ENCODE measurements at regions not wholly inside any gene's neighbourhood (a gene's known extent, or its start where the extent isn't known, plus 50 kb on each side); places are given as distances from the start of the nearest gene placed in this dataset.
A peak's percentile ranks its signal among the peaks of the same experiment; 100 is the strongest.

DNA sequence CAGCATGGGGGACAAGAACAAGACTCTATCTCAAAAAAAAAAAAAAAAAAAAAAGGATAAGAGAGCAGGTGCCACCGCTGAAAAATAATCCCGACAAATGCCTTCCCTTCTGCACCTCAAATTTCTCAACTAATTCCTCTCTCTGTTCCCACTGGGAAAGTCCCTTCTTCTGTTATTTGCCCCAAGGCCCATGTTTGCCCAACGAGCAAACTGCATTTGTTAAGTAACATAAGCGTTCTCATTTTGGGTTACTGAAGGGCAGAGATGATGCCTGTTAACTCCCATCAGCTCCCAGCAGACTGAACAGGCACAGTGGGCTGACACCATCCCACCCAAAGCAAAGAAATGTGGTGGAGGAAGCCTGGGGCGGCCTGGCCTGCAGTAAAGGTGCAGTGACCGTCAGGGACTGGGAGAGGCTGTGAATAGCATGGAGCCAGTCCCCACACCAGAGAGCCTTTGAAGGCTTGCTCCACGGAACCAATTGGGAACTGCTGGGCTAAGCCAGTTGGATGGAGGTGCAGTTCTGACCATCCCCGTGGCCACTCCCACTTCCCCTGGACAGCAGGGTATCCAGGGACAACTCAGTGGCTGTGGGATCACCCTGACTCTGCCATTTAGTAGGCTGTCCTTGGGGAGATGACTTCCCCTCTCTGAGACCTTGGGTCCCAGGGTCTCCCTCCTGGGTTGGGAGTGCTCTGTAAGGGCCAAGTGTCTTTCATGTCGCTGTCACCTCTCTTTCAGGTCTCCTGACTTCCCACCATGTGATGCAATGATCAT is 149.7 kb upstream of the IER5L start:
- intact Hi-C loops (cut with DNase I; ENCODE audit: low total_unique reads), result loop anchor here (10.0 kb wide), 1 partner anchor 63 kb away; no protein-coding TSS in a partner anchor
- Histone ChIP-seq H3K27ac (peak overlapping the region in 1 of 5 donors; percentile 47), H3K9me3 (peaks cover 0 to 12% (median 8%) of the 10 kb centered on the region in 4 donors), H3K4me3 (no peak overlapping the region), H3K27me3 (no peaks in the 10 kb centered on the region), H3K36me3 (no peaks in the 10 kb centered on the region), H3K4me1 (peaks cover 0 to 37% (median 18%) of the 10 kb centered on the region in 4 donors)
- no peak for DNase-seq
- WGBS, 5 donors, result 59 to 69% (median 65%) methylated on average over 8 to 9 of the region's 9 CpGs
- TF ChIP-seq, protein P1, sequence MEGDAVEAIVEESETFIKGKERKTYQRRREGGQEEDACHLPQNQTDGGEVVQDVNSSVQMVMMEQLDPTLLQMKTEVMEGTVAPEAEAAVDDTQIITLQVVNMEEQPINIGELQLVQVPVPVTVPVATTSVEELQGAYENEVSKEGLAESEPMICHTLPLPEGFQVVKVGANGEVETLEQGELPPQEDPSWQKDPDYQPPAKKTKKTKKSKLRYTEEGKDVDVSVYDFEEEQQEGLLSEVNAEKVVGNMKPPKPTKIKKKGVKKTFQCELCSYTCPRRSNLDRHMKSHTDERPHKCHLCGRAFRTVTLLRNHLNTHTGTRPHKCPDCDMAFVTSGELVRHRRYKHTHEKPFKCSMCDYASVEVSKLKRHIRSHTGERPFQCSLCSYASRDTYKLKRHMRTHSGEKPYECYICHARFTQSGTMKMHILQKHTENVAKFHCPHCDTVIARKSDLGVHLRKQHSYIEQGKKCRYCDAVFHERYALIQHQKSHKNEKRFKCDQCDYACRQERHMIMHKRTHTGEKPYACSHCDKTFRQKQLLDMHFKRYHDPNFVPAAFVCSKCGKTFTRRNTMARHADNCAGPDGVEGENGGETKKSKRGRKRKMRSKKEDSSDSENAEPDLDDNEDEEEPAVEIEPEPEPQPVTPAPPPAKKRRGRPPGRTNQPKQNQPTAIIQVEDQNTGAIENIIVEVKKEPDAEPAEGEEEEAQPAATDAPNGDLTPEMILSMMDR (IDR thresholded peaks at IDR 0.05), result no peak
- TF ChIP-seq EP300 (IDR thresholded peaks at IDR 0.05) (no peak), POLR2A (IDR thresholded peaks at IDR 0.05) (no peak), POLR2AphosphoS5 (IDR thresholded peaks at IDR 0.05) (no peak)

DNA sequence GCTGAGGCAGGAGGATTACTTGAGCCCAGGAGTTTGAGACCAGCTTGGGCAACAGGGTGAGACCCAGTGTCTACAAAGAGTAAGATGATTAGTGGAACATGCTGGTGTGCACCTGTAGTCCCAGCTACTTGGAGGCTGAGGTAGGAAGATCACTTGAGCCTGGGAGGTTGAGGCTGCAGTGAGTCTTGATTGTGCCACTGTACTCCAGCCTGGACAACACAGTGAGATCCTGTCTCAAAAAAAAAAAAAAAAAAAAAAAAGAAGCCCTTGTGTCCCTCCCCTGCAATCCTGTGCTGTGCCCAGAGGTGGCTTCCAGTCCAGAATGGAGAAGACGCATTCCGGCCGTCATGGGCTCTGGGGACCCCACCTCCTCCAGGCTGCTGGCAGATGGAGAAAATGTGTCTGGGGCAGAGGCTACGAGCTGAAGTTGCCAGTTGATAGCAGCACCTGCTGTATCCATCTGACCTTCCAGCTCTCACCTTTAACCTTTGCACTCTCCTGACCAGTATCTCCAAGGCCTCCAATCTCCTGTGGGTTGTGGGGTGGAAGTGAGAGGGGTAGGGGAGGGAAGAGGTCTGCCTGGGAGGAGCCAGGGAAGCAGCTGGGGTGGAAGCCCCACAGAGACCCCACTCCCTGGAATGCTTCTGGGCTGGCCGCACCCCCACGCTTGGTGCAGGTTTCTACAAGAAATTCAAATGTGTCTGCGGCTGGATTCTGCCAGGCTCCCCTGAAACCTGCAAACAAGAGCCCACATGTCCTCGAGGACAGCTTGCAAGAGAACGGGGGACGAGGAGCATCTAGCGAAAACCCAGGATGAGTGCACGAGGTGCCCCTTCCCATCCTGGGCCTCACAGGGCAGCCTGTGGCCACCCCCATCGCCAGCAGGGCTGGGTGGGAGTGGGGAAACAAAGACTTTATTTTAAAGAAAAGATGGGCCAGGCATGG is 148.3 kb upstream of the IER5L start:
- Histone ChIP-seq H3K36me3 (no peaks in the 10 kb centered on the region), H3K27me3 (no peaks in the 10 kb centered on the region), H3K4me1 (peaks cover 5 to 48% (median 26%) of the 10 kb centered on the region in 4 donors), H3K9me3 (peaks cover 0 to 12% (median 7%) of the 10 kb centered on the region in 4 donors), H3K4me3 (no peak overlapping the region), H3K27ac (no peak overlapping the region)
- 90 to 96% (median 91%) methylated on average over 13 of the region's 13 CpGs for WGBS, 5 donors
- no peak for TF ChIP-seq EP300 (IDR thresholded peaks at IDR 0.05)
- TF ChIP-seq, protein P1 (IDR thresholded peaks at IDR 0.05), result no peak
- intact Hi-C loops (cut with DNase I; ENCODE audit: low total_unique reads), result loop anchor here (10.0 kb wide), 1 partner anchor 62 kb away; no protein-coding TSS in a partner anchor
- no peak for DNase-seq

DNA sequence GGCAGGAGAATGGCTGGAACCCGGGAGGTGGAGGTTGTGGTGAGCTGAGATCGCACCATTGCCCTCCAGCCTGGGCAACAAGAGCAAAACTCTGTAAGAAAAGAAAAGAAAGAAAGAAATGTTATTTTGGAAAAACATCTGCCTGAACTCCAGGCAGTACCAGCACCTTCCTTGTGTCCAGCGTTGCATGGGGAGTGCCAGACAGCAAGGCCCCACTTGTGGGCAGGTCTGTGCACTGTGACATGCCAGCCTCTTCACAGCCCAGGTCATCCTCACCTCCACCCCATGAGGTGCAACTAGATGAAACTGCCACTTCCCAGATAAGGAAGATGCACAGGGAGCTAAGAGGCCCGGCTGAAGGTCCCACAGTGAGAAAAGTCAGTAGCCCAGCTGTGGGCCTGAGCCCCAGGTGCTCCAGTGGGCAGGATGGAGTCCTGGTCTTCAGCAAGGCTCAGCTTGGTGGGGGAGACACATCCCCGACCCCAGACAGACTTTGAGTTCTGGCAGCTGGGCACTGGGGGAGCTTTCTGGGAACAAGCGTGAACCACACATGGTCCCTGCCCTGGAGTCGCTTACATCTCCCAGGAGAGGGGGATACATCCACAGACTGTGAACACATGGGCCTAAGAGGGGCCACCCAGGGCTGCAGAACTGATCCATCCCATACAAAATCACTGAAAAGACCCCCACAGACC is 146.9 kb upstream of the IER5L start:
- no peak for DNase-seq
- no peaks in the 10 kb centered on the region for H3K9me3 ChIP-seq
- H3K4me3 ChIP-seq, result no peak overlapping the region
- H3K36me3 ChIP-seq, result no peaks in the 10 kb centered on the region
- 86 to 91% (median 90%) methylated on average over 5 to 7 of the region's 7 CpGs for WGBS, 5 donors
- intact Hi-C loops (cut with DNase I; ENCODE audit: low total_unique reads), result loop anchor here (10.0 kb wide), 1 partner anchor 60 kb away; no protein-coding TSS in a partner anchor
- peak overlapping the region in 1 of 5 donors; percentile 89 for H3K27ac ChIP-seq
- peaks cover 18 to 62% (median 40%) of the 10 kb centered on the region in 4 donors for H3K4me1 ChIP-seq
- no peaks in the 10 kb centered on the region for H3K27me3 ChIP-seq
- TF ChIP-seq POLR2A (IDR thresholded peaks at IDR 0.05) (no peak), POLR2AphosphoS5 (IDR thresholded peaks at IDR 0.05) (no peak), EP300 (IDR thresholded peaks at IDR 0.05) (no peak)
- TF ChIP-seq, protein P1 (IDR thresholded peaks at IDR 0.05), result no peak
